Activated T-cell treated with anti-CD3 and anti-CD28 coated beads for 48 hours (primary cell): ENCODE measurements at regions not wholly inside any gene's neighbourhood (a gene's known extent, or its start where the extent isn't known, plus 50 kb on each side); places are given as distances from the start of the nearest gene placed in this dataset.

ENCODE experiments used
- DNase-seq: peaks from one replicate; pipeline ENCODE4 v3.0.0-alpha.2; 2020; ENCODE audit warnings: low read depth

DNA sequence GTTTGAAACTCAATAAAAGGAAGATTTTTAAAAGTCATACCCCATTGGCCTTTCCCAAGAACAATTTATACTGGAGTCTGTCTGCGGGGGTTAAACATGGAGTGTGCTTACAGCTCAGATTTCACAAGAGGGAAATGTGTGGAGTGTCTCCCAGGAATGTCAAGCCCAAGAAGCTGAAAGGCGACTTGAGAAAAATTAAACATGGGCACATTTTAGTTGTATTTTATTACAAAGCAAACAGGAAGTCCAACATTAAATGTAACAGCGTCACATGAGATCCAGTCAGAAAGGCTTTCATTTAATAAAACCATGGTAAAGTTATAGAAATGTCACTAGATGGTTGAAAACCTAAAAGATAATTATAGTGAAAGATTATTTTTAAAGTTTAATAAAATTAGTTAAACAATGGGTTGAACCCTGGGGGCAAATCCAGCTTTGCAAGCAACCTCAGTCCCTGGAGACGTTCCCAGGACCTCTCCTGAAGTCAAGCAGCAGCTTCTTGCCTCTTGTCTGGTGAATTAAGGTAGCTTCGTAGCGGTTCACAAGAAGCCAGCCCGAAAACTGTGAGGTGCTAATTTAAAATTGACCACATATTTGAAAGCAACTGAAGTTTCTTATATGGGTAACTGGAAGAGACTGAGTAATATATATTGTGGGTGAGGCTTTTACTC is 168.4 kb upstream of the EDNRA start:
- no peak for DNase-seq

DNA sequence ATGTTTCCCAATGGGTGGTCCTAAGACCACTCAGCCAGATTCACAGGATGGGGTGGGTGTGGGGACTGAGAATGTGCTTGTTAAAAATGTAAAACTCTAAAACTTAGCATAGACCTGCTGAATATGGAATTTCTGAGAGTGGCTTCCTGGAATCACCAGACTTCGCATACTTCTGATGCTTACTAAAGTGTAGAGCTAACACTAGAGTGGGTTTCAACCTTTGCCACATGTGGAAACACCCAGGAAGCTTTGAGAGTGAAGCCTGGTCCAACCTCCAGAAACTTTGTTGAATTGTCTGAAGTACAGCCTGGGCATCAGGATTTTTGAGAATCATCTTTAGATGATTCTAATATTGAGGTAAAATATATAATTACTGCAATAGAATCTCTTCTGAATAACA is 167.8 kb upstream of the EDNRA start:
- DNase-seq, result no peak

DNA sequence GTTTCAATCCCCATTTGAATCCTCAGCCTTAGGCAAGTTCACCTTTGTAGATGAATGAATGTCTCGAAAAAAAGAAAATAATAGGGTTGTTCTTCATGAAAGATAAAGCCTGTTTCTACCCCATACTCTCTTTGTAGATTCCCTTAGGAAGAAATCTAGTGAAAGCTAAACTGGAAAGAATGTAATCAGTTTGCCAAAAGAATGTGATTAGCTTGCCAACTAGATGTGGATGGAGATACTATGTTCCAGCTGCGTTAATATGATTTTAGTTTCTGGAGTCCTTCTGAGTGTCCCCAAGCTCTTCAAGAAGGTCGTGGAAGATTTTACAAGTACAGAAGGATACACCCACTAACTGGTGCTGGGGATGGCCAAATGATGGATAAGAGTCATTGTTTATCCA is 162.3 kb upstream of the EDNRA start:
- DNase-seq, result no peak

DNA sequence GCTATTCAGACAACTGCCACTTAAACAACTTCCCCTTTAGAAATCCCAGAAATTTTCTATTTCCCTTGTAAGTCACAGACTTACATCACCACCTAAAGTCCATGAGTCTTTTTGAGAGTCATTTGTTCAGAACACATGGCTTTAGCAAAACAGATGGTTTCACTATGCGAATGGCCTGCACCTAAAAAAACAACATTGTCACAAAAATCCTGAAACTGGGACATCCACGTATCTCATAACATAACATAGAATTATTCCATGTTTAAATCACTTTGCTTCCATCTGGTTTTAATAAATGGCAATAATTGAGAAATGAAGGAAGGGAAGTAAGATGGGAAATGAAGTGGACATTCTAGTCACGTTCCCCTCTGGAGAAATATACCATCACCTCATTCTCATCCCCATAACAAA is 155.3 kb upstream of the EDNRA start:
- no peak for DNase-seq

DNA sequence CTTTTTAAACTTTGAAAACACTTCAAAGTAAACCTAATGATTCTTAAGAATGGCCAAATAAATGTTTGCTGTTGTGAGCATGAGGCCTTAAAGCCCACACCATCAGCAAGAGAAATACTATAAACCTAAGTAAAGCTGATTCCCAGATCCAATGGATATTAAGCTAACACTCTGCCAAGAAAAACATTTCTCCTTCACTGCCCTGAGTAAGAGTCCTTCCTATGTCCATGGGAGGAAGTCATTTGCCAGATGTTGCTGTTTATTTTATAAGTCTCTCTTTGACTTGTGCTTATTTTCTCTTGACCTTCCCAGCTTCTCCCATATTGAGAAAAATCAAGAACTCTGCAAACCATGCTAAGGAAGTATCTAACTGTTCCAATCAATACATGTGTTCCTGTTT is 154.3 kb upstream of the EDNRA start:
- no peak for DNase-seq

DNA sequence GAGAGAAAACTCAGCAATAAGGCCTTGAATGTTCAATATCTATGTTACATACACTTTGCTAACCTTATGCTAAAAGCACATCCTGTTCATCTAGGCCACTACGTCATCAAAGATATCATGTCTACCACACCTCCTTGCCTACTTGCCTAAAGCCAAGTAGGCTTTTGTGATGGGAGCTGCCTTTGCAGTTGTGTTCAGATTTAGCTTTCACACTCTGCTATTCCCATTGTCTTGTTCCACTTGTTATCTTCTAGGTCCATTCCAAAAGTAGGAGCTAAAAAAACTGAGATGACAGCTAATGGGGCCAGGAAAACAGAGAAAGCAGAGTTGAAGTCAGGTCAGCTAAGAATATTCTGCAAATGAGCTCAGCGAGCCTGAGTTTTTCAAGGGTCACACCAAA is 153.6 kb upstream of the EDNRA start:
- no peak for DNase-seq

DNA sequence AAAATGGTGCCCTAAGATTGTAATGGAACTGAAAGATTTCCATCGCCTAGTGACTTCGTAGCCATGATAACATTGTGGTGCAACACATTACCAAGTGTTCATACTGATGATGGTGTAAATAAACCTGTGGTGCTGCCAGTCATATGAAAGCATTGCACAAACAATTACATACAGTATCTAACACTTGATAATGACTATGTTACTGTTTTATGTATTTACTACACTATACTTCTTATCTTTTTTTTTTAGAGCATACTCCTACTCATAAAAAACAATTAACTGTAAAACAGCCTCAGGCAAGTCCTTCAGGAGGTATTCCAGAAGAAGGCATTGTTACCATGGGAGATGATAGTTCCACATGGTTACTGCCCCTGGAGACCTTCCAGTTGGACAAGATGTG is 152.7 kb upstream of the EDNRA start:
- no peak for DNase-seq

DNA sequence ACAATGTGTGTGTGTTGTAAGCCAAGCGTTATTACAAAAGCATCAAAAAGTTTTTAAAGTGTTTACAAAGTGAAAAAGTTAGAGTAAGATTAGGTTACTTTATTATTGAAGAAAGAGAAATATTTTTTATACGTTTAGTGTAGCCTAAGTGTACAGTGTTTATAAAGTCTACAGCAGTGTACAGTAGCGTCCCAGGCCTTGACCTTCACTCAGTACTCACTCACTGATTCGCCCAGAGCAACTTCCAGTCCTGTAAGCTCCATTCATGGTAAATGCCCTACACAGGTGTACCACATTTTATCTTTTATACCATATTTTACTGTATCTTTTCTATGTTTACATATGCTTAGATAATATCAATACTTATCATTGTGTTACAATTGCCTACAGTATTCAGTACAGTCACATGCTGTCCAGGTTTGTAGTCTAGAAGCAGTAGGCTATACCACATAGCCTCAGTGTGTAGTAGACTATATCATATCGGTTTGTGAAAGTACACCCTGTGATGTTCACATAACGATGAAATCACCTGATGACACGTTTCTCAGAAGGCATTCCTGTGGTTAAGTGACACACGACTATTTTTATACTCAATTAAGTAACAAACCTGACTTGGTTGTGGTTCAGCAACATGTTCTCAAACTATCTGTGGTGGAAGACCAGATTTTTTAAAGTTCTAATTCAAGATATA is 152.0 kb upstream of the EDNRA start:
- no peak for DNase-seq

DNA sequence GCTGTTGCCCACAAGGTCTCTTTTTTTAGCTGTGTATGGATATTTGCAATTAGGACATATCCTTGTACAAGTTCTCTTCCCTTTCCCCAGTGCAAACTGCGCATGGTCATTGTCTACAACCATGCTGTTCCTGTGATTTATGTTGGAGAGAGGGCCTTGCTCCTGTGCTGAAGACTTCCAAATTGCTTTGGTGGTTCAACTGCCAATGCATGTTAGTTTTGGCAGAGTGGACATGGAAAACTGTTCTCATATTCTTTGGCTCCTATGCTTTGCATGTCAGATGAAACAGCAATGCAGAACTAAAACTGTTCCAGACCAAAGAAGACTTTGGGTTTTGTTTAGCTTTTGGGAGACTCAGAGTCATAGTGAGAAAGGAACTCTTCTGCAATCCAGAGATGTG is 148.8 kb upstream of the EDNRA start:
- no peak for DNase-seq

DNA sequence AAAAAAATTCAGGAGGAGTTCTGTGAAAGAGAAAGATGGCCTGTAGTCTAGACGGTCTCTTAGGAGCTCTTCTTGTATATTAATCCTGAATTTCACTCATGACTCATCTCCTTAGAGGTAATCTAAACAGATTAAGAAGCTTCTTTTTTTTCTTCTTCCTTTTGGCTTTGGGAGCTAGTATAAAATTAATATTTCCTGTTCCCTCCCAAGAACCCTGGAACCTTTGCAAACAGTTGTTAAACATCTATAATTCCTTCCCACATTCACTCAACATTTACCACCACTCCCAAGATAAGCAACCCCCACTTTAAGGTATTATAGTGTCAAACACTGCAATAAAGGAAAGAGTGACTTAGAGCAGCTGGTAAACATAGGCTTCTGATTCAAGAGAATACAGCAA is 146.4 kb upstream of the EDNRA start:
- no peak for DNase-seq

DNA sequence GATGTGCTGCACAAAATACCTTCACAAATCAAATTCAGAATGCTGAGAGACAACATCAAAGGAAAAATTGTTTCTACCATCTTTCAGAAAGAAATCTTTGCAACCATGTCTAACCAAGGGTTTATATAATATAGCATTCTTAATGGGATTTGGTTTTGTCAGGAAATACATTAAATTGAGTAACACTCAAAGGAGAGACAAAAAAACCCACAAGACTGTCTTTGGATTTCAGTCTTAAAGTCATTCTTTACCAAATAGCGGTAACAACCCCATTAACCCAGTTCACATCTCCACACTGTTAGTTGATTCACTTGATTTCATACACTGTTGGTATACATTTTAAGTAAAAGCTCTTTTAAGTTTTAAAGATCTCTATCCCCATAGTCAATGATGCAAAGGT is 145.7 kb upstream of the EDNRA start:
- DNase-seq, result no peak

DNA sequence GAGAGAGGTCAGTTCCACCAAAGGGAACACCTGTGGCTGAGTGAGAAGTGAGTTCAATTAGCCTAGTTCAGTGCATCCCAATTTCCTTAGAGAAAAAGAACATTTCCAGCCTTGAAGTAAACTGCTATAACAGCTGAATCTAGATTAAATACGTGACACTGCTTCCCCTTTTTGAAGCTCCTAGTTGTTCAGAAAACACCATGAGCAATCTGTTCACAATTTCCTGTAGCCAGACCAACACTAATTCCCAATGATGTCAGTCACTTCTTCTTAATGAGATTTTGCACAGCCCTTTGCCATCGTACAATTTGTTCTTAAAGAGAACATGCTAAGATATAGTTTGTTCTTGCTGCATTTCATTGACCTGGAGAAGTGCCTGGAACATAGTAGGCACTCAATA is 144.6 kb upstream of the EDNRA start:
- DNase-seq, result no peak

DNA sequence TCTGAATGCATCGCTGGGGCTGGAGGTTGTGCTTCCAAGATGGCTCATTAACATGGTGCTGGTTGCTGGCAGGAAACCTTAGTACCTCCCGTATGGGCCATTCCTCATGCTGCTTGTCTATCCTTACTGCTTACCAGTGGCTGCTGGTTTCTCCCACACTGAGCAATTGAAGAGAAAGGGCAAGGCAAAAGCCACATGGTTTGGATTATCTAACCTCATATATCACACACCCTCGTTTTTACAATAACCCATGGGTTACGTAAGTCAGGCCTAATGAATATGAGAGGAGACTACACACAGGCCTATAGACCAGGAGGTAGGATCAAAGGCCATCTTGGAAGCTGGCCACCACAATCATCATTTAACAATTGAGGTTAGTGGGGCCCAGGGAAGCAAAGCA is 141.8 kb upstream of the EDNRA start:
- no peak for DNase-seq

DNA sequence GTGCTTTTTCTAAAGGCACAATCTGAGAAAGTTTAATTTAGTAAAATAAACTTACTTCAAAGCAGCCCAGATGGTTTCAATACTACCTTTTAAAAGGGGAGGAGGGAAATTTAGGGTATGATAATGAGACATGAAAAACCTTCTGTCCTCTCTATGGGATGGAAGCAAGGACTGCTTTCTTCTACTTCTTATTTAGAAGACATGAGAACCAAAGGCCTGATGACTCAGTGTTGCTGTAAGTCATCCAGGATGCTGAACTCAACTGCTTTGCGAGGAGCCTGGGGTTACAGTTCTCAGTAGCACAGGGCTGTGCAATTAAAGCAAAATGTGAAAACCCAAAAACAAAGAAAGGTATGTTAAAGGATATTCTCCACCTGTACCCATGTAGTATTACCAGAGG is 140.8 kb upstream of the EDNRA start:
- DNase-seq, result no peak

DNA sequence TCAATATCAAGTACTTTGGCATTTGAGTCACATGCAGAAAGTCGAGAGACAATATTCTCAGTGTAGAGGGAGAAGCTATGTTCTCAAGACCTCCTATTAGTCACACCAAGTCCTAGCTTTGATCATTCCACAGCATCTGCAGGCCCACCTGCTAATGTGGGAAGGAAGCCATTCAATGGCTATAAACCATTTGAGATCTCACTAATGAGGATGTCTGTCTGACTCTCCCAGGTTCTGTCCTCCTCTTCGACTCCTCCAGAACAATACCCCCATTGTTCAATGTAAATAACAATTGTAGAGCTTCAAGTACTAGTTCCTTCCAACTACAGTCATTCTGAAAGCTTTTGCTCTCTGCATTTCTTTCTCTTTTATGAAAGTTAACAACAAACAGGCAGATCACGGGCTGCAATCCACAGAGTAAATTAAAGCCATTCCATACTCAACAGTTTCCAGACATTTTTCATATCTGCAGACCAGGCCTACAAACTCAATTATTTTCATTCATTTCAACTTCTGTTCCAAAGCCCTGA is 140.2 kb upstream of the EDNRA start:
- DNase-seq, result no peak

DNA sequence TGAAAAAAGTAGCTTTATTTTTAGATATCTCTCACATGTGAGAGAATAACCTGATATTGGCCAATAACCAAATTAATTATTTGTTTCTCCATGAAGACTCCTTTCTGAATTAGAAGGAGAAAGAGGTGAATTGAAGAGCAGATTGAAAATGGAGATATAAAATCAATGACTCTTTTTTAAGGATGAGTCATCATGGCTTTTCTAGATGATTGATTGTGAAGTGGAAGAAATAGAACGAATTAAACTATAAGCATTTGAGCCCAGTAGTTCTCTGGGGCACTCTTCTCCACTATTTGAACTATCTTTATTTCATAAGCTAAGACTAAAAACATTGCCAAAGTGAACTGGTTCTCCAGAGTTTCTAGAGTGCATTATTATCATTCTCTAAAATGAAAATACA is 137.2 kb upstream of the EDNRA start:
- no peak for DNase-seq

DNA sequence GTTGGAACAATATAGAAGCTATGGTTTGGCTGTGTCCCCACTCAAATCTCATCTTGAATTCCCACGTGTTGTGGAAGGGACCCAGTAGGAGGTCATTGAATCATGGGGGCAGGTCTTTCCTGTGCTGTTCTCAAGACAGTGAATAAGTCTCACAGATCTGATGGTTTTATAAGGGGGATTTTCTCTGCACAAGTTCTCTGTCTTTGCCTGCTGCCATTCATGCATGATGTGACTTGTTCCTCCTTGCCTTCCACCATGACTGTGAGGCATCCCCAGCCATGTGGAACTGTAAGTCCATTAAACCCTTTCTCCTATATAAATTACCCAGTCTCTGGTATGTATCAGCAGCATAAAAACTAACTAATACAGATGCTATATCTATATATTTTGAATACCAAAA is 135.2 kb upstream of the EDNRA start:
- DNase-seq, result no peak

DNA sequence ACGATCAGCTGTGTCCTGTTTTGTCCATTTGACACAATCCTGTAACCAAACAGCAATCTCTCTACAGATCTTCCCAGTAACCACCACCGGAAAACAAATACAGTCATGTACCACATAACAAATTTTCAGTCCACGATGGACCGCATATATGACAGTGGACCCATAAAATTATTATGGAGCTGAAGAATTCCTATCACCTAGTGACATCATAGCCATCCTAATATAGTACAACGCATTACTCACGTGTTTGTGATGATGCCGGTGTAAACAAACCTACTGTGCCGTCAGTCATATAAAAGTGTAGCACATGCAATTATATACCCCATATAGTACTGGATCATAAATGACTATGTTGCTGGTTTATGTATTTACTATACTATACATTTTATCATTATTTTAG is 133.7 kb upstream of the EDNRA start:
- DNase-seq, result no peak

DNA sequence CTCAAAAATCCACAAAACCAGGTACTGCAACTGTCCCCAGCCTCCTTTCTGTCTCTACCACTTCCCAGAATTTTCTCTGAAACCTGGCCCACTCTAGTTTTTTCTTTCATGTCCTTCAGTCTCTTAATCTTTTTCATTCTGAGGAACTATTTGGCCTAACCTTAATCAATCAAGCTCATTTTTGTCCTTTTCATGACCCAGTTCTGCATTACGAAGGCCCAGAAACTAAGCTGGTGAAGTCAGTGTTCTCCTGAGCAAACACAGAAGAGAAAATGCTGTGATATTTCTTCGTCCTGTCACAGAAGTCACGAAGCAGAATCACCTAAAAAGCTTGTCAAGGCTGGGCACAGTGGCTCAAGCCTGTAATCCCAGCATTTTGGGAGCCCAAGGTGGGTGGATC is 131.7 kb upstream of the EDNRA start:
- no peak for DNase-seq

DNA sequence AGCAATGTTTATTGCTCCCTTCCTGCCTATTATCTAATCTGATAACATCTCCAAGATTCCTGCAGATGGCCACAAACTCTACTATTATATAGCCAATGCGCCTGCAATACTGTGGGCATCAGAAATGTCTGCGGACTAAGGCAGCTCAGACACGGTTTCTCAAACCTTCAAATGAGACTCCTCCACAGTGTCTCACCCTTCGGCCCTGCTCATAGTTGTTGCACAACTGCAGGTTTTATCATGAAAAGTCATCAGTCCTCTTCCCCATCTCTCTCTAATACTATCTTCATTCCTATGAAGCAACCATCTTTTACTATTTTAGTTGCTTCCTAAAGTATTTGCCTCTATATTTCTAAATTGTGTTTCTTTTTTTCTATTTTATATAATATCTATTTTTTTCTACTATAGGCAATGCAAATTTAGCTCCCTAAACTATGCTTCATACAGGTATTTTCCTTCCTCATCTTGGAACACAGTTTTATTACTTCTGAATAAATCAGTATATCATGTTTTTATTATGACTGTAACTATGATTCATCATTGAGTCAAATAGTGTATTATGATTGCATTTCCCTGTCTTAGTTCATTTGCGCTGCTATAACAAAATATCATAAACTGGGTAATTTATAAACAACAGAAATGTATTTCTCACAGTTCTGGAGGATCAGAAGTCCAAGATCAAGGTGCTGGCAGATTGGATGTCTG is 129.7 kb upstream of the EDNRA start:
- DNase-seq, result no peak

DNA sequence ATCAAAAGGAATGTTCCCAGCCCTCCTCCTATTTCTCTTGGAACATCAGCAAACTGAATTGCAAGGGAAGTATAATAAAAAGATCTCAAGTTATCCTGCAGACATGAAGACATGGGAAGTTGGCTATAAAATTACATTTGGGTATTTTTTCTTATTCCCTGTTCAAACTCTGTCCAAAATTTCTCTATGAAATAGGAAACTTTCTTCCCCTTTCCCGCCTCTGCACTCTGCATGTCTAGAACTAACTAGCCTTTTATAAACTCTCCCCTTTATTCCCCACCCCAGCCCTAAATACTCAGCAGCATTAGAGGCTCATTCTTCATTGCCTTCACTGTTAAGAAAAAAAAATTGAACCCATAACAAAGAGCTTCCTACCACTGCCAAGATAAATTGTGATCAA is 126.7 kb upstream of the EDNRA start:
- DNase-seq, result no peak

DNA sequence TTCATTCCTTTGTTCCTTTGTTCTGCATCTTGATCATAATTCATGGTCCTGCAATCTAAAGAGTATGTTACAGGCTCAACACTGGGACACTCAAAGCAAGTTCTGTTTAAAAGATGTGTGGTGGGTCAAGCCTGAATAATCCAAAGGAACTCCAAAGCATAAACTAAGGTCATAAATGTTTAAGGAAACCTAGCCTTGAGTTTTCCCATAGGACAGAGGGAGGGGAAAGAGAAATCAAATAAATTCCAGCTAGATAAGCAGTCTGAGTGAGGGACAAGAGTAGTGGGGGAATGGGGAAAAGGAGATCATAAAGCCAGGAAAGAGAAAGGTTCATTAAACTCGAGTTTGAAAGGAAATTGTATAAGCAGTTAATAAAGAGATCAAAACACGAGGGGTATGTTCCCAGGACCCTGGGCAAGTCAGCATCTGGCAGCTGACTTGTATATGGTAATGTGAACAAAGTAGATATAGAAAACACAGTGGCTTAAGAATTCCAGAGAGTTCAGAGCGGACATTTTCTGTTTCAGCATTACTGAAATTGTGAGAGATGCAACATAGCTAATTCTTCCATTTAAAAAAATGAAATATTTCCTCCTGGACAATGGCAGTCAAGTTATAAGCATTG is 125.8 kb upstream of the EDNRA start:
- DNase-seq, result no peak

DNA sequence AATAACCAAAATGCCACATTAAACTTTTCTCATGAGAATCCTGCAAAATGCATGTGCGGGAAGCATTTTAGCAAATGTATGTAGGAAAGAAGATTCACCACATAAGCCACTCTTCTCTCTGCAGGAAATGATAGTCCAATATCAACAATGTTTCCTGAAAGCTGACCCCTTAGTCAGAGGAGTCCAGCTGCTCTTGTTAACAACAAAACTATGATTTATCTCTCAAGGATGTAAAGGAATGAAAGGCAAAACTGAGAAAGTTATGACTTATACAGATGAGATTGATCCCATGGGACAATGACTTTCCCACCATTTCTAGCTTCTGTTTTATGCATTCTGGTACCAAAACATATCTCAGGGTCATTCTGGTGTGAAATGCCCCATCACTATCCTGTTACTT is 125.0 kb upstream of the EDNRA start:
- no peak for DNase-seq
